Activated naive CD4-positive, alpha-beta T cell treated with anti-CD3 and anti-CD28 coated beads, Interleukin-2, amount 50 U/mL, for 24 hours (primary cell): ENCODE measurements at regions not wholly inside any gene's neighbourhood (a gene's known extent, or its start where the extent isn't known, plus 50 kb on each side); places are given as distances from the start of the nearest gene placed in this dataset.
"Not testable (repeated sequence)": the region's sequence is repeated elsewhere in the genome, so short reads cannot be mapped to it uniquely, and the experiment has no call there.

Experiments used
- H3K27ac Mint-ChIP-seq: one replicate; pipeline ENCODE4 v1.8.0; 2021; ENCODE audit warnings: mild to moderate bottlenecking, mixed read lengths
- H3K27me3 Mint-ChIP-seq: one replicate; pipeline ENCODE4 v1.8.0; 2021; ENCODE audit warnings: mixed read lengths
- H3K36me3 Mint-ChIP-seq: one replicate; pipeline ENCODE4 v1.8.0; 2021; ENCODE audit warnings: mixed read lengths
- H3K4me1 Mint-ChIP-seq: one replicate; pipeline ENCODE4 v1.8.0; 2021; ENCODE audit warnings: mixed read lengths
- H3K4me3 Mint-ChIP-seq: one replicate; pipeline ENCODE4 v1.8.0; 2021; ENCODE audit warnings: mild to moderate bottlenecking, mixed read lengths
- H3K9me3 Mint-ChIP-seq: one replicate; pipeline ENCODE4 v1.8.0; 2021; ENCODE audit warnings: mixed read lengths

- Mint-ChIP-seq H3K9me3 (no peaks in the 10 kb centered on the region), H3K27me3 (peaks cover 12% of the 10 kb centered on the region), H3K4me3 (no peak overlapping the region), H3K36me3 (no peaks in the 10 kb centered on the region), H3K27ac (no peak overlapping the region), H3K4me1 (no peaks in the 10 kb centered on the region)
Observed at GRCh38 chr10:94240491-94240890, 122.2 kb downstream of the NOC3L start.

DNA sequence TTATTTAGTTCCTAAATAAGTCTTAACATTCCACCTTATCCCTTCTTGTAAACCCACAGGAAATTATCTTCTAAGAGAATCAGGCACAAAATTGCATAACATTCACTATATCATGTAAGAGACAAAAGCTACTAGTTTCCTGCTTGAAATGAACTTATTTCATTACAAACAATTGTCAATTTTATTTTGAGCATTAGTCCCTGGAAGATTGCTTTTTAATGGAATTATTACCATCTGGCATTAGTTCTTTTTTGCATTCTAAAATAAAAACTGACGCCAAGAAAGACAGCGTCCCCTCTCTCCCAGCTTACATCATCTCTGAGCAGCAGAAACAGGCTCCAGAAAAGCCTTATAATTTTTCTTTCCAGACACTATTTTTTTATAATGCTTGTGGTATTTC, 121.8 kb downstream of the NOC3L start:
- Mint-ChIP-seq H3K4me1 (no peaks in the 10 kb centered on the region), H3K36me3 (no peaks in the 10 kb centered on the region), H3K27ac (no peak overlapping the region), H3K9me3 (no peaks in the 10 kb centered on the region), H3K4me3 (no peak overlapping the region), H3K27me3 (peaks cover 12% of the 10 kb centered on the region)

- no peaks in the 10 kb centered on the region for H3K4me1 Mint-ChIP-seq
Observed at GRCh38 chr10:94251098-94251497, 111.6 kb downstream of the NOC3L start.

GRCh38 chr10:94251568-94251967, 111.2 kb downstream of the NOC3L start:
- Mint-ChIP-seq H3K4me1 (no peaks in the 10 kb centered on the region), H3K27ac (no peak overlapping the region), H3K27me3 (peaks cover 22% of the 10 kb centered on the region), H3K9me3 (no peaks in the 10 kb centered on the region), H3K36me3 (no peaks in the 10 kb centered on the region), H3K4me3 (no peak overlapping the region)

More at GRCh38 chr10:94251098-94251497, 111.6 kb downstream of the NOC3L start:
- H3K27ac Mint-ChIP-seq: no peak overlapping the region
- peaks cover 22% of the 10 kb centered on the region for H3K27me3 Mint-ChIP-seq
- H3K4me3 Mint-ChIP-seq: no peak overlapping the region
- no peaks in the 10 kb centered on the region for H3K9me3 Mint-ChIP-seq
- H3K36me3 Mint-ChIP-seq: no peaks in the 10 kb centered on the region

- not testable (repeated sequence) for H3K9me3 Mint-ChIP-seq, H3K4me3 Mint-ChIP-seq, H3K4me1 Mint-ChIP-seq, H3K36me3 Mint-ChIP-seq, H3K27ac Mint-ChIP-seq
- peaks cover 17% of the 10 kb centered on the region for H3K27me3 Mint-ChIP-seq
Observed at GRCh38 chr10:94257407-94257806, 105.3 kb downstream of the NOC3L start.

DNA sequence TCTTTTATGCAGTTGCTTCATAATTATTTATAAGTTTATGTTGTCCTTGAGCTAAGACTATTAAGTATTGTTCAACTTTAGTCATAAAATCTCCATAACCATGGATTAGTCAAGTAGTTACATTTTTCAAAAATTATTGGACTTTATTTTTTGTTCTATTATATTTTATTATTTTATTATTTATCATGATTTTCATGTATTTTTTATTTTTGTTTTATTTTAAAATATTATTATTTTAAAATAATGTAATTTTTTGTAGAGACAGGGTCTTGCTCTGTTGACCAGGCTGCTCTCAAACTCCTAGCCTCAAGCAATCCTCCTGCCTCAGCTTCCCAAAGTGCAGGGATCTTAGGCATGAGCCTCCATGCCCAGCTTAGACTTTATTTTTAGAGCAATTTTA, 102.3 kb downstream of the NOC3L start:
- no peak overlapping the region for H3K4me3 Mint-ChIP-seq
- H3K27ac Mint-ChIP-seq: no peak overlapping the region
- no peaks in the 10 kb centered on the region for H3K9me3 Mint-ChIP-seq
- H3K27me3 Mint-ChIP-seq: peaks cover 7% of the 10 kb centered on the region
- H3K36me3 Mint-ChIP-seq: no peaks in the 10 kb centered on the region
- no peaks in the 10 kb centered on the region for H3K4me1 Mint-ChIP-seq

- no peaks in the 10 kb centered on the region for H3K9me3 Mint-ChIP-seq
- H3K4me1 Mint-ChIP-seq: no peaks in the 10 kb centered on the region
- peaks cover 11% of the 10 kb centered on the region for H3K27me3 Mint-ChIP-seq
- no peak overlapping the region for H3K4me3 Mint-ChIP-seq
- no peaks in the 10 kb centered on the region for H3K36me3 Mint-ChIP-seq
- H3K27ac Mint-ChIP-seq: no peak overlapping the region
Observed at GRCh38 chr10:94264085-94264484, 98.7 kb downstream of the NOC3L start.

DNA sequence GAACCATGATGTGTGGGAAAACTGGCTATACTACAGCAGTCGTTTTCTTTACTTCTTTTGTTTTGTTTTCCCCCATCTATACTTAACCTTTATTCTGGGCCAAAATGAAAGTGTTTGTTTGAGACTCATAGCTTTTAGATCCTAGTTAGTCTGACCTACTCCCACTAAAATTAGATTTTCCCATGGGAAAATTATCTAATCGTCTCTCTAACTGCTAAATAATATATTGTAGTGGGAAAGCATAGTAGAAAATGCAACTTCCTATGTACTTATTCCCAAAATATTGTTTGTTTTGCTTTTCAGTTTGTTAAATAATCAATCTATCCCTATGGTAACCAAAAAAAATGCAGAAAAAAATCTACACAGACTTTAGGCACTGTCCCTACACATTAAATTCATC, 96.6 kb downstream of the NOC3L start:
- Mint-ChIP-seq H3K4me3 (no peak overlapping the region), H3K27ac (no peak overlapping the region), H3K9me3 (no peaks in the 10 kb centered on the region), H3K27me3 (peaks cover 8% of the 10 kb centered on the region), H3K36me3 (no peaks in the 10 kb centered on the region), H3K4me1 (no peaks in the 10 kb centered on the region)

DNA sequence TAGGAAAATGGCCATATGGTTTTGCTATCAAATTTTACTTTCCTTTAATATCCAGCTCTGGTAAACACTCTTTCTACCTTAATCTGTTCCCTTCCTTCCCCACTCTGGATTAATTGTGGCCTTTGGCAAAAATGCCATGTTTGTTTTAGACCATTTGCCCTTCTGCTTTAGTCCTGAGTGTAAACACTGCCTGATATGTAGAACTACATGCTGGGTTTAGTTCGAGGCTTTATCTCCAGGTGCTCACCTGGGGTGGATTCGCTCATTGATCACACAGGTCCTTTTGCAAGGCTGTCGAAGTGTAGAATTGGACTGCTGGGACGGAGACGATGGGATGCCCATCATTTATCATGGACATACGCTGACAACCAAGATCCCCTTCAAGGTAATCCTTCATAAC, 94.1 kb downstream of the NOC3L start:
- H3K27ac Mint-ChIP-seq: no peak overlapping the region
- H3K4me1 Mint-ChIP-seq: no peaks in the 10 kb centered on the region
- no peak overlapping the region for H3K4me3 Mint-ChIP-seq
- H3K9me3 Mint-ChIP-seq: no peaks in the 10 kb centered on the region
- no peaks in the 10 kb centered on the region for H3K36me3 Mint-ChIP-seq
- H3K27me3 Mint-ChIP-seq: peaks cover 8% of the 10 kb centered on the region

DNA sequence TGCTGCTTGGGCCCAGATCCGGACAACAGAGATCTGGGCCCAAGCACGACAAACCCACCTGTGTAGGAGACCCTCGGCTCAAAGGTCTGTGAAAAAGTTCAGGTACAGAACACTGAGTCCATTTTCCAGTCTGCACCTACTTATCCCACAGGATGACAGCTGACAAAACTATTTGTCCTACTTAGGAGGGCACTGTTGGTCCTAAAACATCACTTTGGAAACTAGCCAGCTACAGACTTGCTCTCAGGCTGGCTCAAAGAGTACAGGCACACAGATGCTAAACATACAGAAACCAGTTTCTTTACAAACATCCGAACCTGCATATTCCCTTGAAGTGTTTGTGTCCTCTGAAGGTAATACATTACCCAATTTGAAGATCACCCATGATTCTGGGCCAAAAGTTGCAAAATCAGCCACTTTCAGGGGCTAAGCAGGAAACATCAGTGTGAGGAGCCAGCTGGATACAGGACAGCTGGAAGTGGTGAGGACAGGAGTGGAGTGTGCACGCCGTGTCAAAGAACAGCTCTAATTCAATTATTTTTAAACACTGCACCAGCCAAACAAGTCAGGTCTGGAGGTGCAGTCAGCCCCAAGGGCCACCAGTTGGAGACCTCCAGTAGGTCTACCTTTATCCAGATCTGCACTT, 88.5 kb downstream of the NOC3L start:
- Mint-ChIP-seq H3K36me3 (no peaks in the 10 kb centered on the region), H3K4me1 (no peaks in the 10 kb centered on the region), H3K4me3 (no peak overlapping the region), H3K27me3 (peaks cover 6% of the 10 kb centered on the region), H3K27ac (no peak overlapping the region), H3K9me3 (no peaks in the 10 kb centered on the region)

GRCh38 chr10:94276140-94276539, 86.6 kb downstream of the NOC3L start:
- no peaks in the 10 kb centered on the region for H3K9me3 Mint-ChIP-seq
- no peak overlapping the region for H3K27ac Mint-ChIP-seq
- no peaks in the 10 kb centered on the region for H3K36me3 Mint-ChIP-seq
- peaks cover 6% of the 10 kb centered on the region for H3K27me3 Mint-ChIP-seq
- peaks cover 10% of the 10 kb centered on the region for H3K4me1 Mint-ChIP-seq
- no peak overlapping the region for H3K4me3 Mint-ChIP-seq

DNA sequence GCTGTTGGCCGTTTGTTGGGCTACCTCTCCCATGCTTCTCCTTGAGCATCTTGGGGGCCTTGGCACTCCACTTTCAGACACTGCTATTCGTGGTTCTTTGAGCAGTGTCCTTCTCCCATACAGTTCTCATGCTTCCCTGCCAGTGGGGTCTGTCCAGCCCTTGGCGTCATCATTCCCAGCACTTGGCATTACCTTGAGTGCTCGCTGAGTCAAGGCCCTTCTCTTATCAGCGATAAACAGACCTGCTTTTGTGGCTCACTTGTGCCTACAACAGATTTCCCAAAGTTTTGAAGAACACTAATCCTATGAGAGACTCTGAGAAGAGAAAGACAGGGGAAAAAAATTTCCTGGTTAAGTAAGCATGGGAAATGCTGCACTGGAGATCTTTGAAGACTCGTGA, 85.3 kb downstream of the NOC3L start:
- Mint-ChIP-seq H3K36me3 (no peaks in the 10 kb centered on the region), H3K4me1 (peaks cover 10% of the 10 kb centered on the region), H3K9me3 (no peaks in the 10 kb centered on the region), H3K27me3 (peaks cover 6% of the 10 kb centered on the region), H3K27ac (peak overlapping the region; percentile 7), H3K4me3 (no peak overlapping the region)

DNA sequence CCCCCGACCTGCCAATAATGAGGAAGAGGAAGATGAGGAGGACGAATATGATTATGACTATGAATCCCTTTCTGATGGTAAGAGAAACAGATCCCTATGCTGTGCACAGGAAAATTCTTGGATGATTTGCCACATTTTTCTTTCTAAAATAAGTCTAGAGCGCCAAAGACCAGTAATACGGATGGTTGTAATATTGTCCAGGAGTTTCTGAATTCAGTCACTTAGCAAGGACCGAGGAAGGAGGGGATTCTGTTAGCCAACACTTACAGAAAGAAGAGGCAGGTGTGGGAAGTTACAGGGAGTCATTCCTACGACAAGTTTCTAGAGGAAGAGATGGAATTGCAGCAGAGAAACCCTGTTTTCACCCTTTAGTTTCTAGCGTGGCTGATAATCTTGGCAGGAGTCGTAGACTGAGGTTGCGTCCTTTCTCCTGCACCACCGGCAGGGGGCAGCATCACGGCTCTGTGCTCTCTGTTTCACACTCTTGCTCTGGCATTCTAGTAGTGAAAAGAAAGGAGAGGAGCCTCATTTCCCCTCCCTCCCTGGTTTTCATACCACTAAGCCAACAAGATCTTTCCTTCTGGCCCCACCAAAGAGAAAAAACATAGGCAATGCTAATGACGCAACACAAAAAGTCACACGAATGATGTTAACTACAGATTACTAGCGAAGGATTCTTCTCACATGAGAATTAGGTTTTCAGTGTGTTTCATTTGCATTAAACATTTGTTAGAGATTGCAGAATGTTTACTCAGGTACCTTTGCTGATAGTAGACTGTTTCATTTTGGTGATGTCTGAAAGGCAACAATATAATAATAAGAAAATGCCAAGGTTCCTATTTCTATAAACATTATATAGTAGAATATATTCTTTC, 82.7 kb downstream of the NOC3L start:
- H3K4me3 Mint-ChIP-seq: no peak overlapping the region
- no peak overlapping the region for H3K27ac Mint-ChIP-seq
- peaks cover 10% of the 10 kb centered on the region for H3K4me1 Mint-ChIP-seq
- H3K36me3 Mint-ChIP-seq: no peaks in the 10 kb centered on the region
- H3K27me3 Mint-ChIP-seq: peaks cover 8% of the 10 kb centered on the region
- H3K9me3 Mint-ChIP-seq: no peaks in the 10 kb centered on the region

DNA sequence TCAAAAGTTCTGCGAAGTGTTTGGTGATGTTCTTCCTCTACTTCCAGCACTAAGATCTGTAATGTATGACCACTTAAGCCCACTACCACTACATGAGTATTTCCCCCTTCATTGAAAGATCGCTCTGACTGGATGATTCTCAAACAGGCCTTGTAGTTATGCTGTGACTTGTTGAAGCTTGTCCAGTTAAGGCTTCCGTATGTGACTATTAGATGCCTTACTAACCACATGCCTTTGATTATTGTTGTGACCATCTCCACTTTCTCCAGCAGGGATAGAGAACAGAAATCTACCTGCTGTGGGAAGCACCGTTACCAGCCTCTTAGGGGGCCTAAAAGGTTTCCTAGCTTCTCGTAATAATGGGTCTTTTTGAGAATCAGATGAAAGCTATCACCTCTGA, 81.1 kb downstream of the NOC3L start:
- Mint-ChIP-seq H3K27me3 (peaks cover 10% of the 10 kb centered on the region), H3K4me3 (no peak overlapping the region), H3K27ac (no peak overlapping the region), H3K36me3 (no peaks in the 10 kb centered on the region), H3K9me3 (no peaks in the 10 kb centered on the region), H3K4me1 (peaks cover 10% of the 10 kb centered on the region)

DNA sequence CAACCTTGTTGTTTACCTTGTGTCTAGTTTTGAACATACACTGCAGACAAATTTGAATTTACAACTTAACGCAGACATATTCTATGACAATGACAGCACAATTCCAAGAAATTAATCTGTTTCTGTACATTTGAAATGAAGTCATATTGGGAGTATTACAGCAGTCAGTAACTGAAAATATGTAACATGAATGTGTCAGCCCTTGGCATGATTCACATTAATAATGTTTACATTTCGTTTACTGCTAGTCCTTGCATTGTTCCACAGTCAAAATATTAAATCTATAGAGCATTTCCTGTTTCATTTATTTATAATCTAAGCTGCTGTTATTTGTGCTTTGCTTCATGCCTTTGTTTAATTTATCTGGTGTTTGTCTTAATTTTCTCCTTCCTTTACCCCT, 80.4 kb downstream of the NOC3L start:
- Mint-ChIP-seq H3K4me1 (peaks cover 10% of the 10 kb centered on the region), H3K9me3 (no peaks in the 10 kb centered on the region), H3K4me3 (no peak overlapping the region), H3K36me3 (no peaks in the 10 kb centered on the region), H3K27me3 (peaks cover 10% of the 10 kb centered on the region), H3K27ac (no peak overlapping the region)
